ENCODE measurements at regions not wholly inside any gene's neighbourhood (a gene's known extent, or its start where the extent isn't known, plus 50 kb on each side); places are given as distances from the start of the nearest gene placed in this dataset.

GRCh38 chr12:77548797-77549196 lies 281.9 kb upstream of the NAV3 start:
- Histone ChIP-seq H3K4me1 (ENCODE audit: control insufficient read depth, insufficient read depth, low read length) (no peaks in the 10 kb centered on the region), H3K27ac (ENCODE audit: extremely low read depth, low read depth, low read length) (no peak overlapping the region), H3K36me3 (ENCODE audit: control insufficient read depth in 2 of 2, insufficient read depth in 1 of 2, low read length in 2 of 2) (no peaks in the 10 kb centered on the region), H3K4me3 (ENCODE audit: low read depth, low read length) (no peak overlapping the region), H3K9me3 (ENCODE audit: control insufficient read depth, insufficient read depth, low read depth, low read length) (no peaks in the 10 kb centered on the region)
- POLR2A ChIA-PET, result no interaction called here
- TF ChIP-seq ZNF362 (tag by site-specific recombination; IDR thresholded peaks at IDR 0.05) (no peak), IKZF3 (tag by site-specific recombination; IDR thresholded peaks at IDR 0.05) (no peak), ZNF350 (tag by site-specific recombination; IDR thresholded peaks at IDR 0.05) (no peak), ZNF530 (tag by site-specific recombination; IDR thresholded peaks at IDR 0.05; ENCODE audit: low read depth) (no peak), ZNF830 (tag by site-specific recombination; IDR thresholded peaks at IDR 0.05; ENCODE audit: low read depth) (no peak), ZFP37 (tag by site-specific recombination; IDR thresholded peaks at IDR 0.05) (no peak), ZNF19 (tag by site-specific recombination; IDR thresholded peaks at IDR 0.05; ENCODE audit: low read depth) (no peak), ZNF596 (tag by site-specific recombination; IDR thresholded peaks at IDR 0.05) (no peak), HOXC10 (CRISPR knock-in tag; IDR thresholded peaks at IDR 0.05) (no peak), ZBTB44 (tag by site-specific recombination; IDR thresholded peaks at IDR 0.05) (no peak), KLF1 (tag by site-specific recombination; IDR thresholded peaks at IDR 0.05) (no peak), ZNF701 (tag by site-specific recombination; IDR thresholded peaks at IDR 0.05) (no peak), ZNF311 (tag by site-specific recombination; IDR thresholded peaks at IDR 0.05; ENCODE audit: borderline replicate concordance) (no peak), ZNF175 (tag by site-specific recombination; IDR thresholded peaks at IDR 0.05) (no peak), ZBTB17 (tag by site-specific recombination; IDR thresholded peaks at IDR 0.05) (no peak)
- CTCF ChIA-PET, result interaction anchor here (0.9 kb wide), 2 partner anchors 18 to 60 kb away, joined by 4 read pairs; no protein-coding TSS in a partner anchor

GRCh38 chr12:77540097-77540496 lies 290.6 kb upstream of the NAV3 start:
- Histone ChIP-seq H3K4me1 (ENCODE audit: control insufficient read depth, insufficient read depth, low read length) (no peaks in the 10 kb centered on the region), H3K27ac (ENCODE audit: extremely low read depth, low read depth, low read length) (no peak overlapping the region), H3K36me3 (ENCODE audit: control insufficient read depth in 2 of 2, insufficient read depth in 1 of 2, low read length in 2 of 2) (no peaks in the 10 kb centered on the region), H3K4me3 (ENCODE audit: low read depth, low read length) (no peak overlapping the region), H3K9me3 (ENCODE audit: control insufficient read depth, insufficient read depth, low read depth, low read length) (no peaks in the 10 kb centered on the region)
- CTCF ChIA-PET, result interaction anchor here (0.6 kb wide), 1 partner anchor 34 kb away, joined by 3 read pairs; no protein-coding TSS in a partner anchor
- POLR2A ChIA-PET, result no interaction called here
- no peak for TF ChIP-seq FEZF1 (tag by site-specific recombination; IDR thresholded peaks at IDR 0.05)
- TF ChIP-seq ZNF670 (tag by site-specific recombination; IDR thresholded peaks at IDR 0.05; ENCODE audit: low read depth), result no peak
- no peak for TF ChIP-seq ZNF16 (tag by site-specific recombination; IDR thresholded peaks at IDR 0.05; ENCODE audit: low read depth)
- TF ChIP-seq ZFP69B (tag by site-specific recombination; IDR thresholded peaks at IDR 0.05), result no peak
- no peak for TF ChIP-seq BCL11A (tag by site-specific recombination; IDR thresholded peaks at IDR 0.05; ENCODE audit: low read depth)
- no peak for TF ChIP-seq KLF16 (tag by site-specific recombination; IDR thresholded peaks at IDR 0.05)
- no peak for TF ChIP-seq ZXDB (tag by site-specific recombination; IDR thresholded peaks at IDR 0.05)
- no peak for TF ChIP-seq WT1 (tag by site-specific recombination; IDR thresholded peaks at IDR 0.05)
- TF ChIP-seq ZNF174 (tag by site-specific recombination; IDR thresholded peaks at IDR 0.05), result no peak
- no peak for TF ChIP-seq ZNF561 (tag by site-specific recombination; IDR thresholded peaks at IDR 0.05; ENCODE audit: borderline replicate concordance)
- TF ChIP-seq ZNF324 (tag by site-specific recombination; IDR thresholded peaks at IDR 0.05), result no peak
- TF ChIP-seq IKZF3 (tag by site-specific recombination; IDR thresholded peaks at IDR 0.05), result no peak
- TF ChIP-seq TSHZ1 (tag by site-specific recombination; IDR thresholded peaks at IDR 0.05; ENCODE audit: borderline replicate concordance), result no peak
- no peak for TF ChIP-seq ZNF169 (tag by site-specific recombination; IDR thresholded peaks at IDR 0.05)
- no peak for TF ChIP-seq REPIN1 (tag by site-specific recombination; IDR thresholded peaks at IDR 0.05; ENCODE audit: low read depth)
- TF ChIP-seq ZNF580 (tag by site-specific recombination; IDR thresholded peaks at IDR 0.05), result no peak
- TF ChIP-seq ZNF514 (tag by site-specific recombination; IDR thresholded peaks at IDR 0.05), result no peak

All from HEK293 (cell line).